Naive B cell (primary cell): ENCODE measurements at regions not wholly inside any gene's neighbourhood (a gene's known extent, or its start where the extent isn't known, plus 50 kb on each side); places are given as distances from the start of the nearest gene placed in this dataset.
"Not testable (repeated sequence)": the region's sequence is repeated elsewhere in the genome, so short reads cannot be mapped to it uniquely, and the experiment has no call there.

Source experiments
- ATAC-seq, 2 donors: fragments of 150-1000 bp; cut with Tn5 transposase; 2 replicates each; pipeline ENCODE4 v1.10.0; 2021; ENCODE audit warnings: low read depth in 2 of 2, mild to moderate bottlenecking in 2 of 2, moderate library complexity in 2 of 2
- DNase-seq: peaks from one replicate; pipeline ENCODE4 v3.0.0; 2022
- H3K27ac Mint-ChIP-seq, 6 donors: one replicate each; pipeline ENCODE4 v1.8.0; 2020 to 2022; ENCODE audit warnings: mild to moderate bottlenecking in 6 of 6, mixed read lengths in 6 of 6, moderate library complexity in 5 of 6, inconsistent platforms in 2 of 6
- H3K27me3 Mint-ChIP-seq, 3 donors: one replicate each; pipeline ENCODE4 v1.8.0; 2021 to 2022; ENCODE audit warnings: mixed read lengths in 3 of 3, mild to moderate bottlenecking in 1 of 3
- H3K36me3 Mint-ChIP-seq, 2 donors: one replicate each; pipeline ENCODE4 v1.8.0; 2020 to 2022; ENCODE audit warnings: mixed read lengths in 2 of 2, inconsistent platforms in 1 of 2, mild to moderate bottlenecking in 1 of 2
- H3K4me1 Mint-ChIP-seq, 3 donors: one replicate each; pipeline ENCODE4 v1.8.0; 2020 to 2022; ENCODE audit warnings: mixed read lengths in 3 of 3, inconsistent platforms in 1 of 3, mild to moderate bottlenecking in 1 of 3, moderate library complexity in 1 of 3
- H3K4me3 Mint-ChIP-seq, 8 donors: one replicate each; pipeline ENCODE4 v1.8.0; 2020 to 2022; ENCODE audit warnings: mild to moderate bottlenecking in 8 of 8, mixed read lengths in 8 of 8, moderate library complexity in 8 of 8, inconsistent platforms in 2 of 8
- H3K9me3 Mint-ChIP-seq, 7 donors: one replicate each; pipeline ENCODE4 v1.8.0; 2020 to 2022; ENCODE audit warnings: mixed read lengths in 7 of 7, mild to moderate bottlenecking in 5 of 7, inconsistent platforms in 2 of 7, moderate library complexity in 1 of 7

GRCh38 chr1:242610209-242610608 is 85.7 kb upstream of the PLD5 start:
- Mint-ChIP-seq H3K27ac (no peak overlapping the region), H3K4me3 (no peak overlapping the region), H3K36me3 (no peaks in the 10 kb centered on the region), H3K4me1 (no peaks in the 10 kb centered on the region), H3K27me3 (peaks cover 20 to 27% (median 23%) of the 10 kb centered on the region in 3 donors), H3K9me3 (peaks cover 0 to 3% (median 0%) of the 10 kb centered on the region in 7 donors)
- no peak for DNase-seq
- ATAC-seq = no peak

GRCh38 chr1:242605521-242605920 is 81.0 kb upstream of the PLD5 start:
- Mint-ChIP-seq H3K4me1 (no peaks in the 10 kb centered on the region), H3K27ac (no peak overlapping the region), H3K9me3 (no peaks in the 10 kb centered on the region), H3K4me3 (no peak overlapping the region), H3K27me3 (peaks cover 17 to 40% (median 33%) of the 10 kb centered on the region in 3 donors), H3K36me3 (no peaks in the 10 kb centered on the region)
- DNase-seq (no peak), ATAC-seq (no peak)

GRCh38 chr1:242602001-242602400 is 77.5 kb upstream of the PLD5 start:
- no peak overlapping the region for H3K4me3 Mint-ChIP-seq
- DNase-seq (no peak), ATAC-seq (no peak)
- no peak overlapping the region for H3K27ac Mint-ChIP-seq
- no peaks in the 10 kb centered on the region for H3K4me1 Mint-ChIP-seq
- peaks cover 0 to 6% of the 10 kb centered on the region in 2 donors for H3K36me3 Mint-ChIP-seq
- peaks cover 17 to 27% (median 27%) of the 10 kb centered on the region in 3 donors for H3K27me3 Mint-ChIP-seq
- peaks cover 5 to 19% (median 8%) of the 10 kb centered on the region in 7 donors for H3K9me3 Mint-ChIP-seq

- not testable (repeated sequence) for DNase-seq, H3K4me3 Mint-ChIP-seq, H3K4me1 Mint-ChIP-seq, H3K36me3 Mint-ChIP-seq, ATAC-seq
- Mint-ChIP-seq H3K27me3 (peaks cover 8 to 16% (median 14%) of the 10 kb centered on the region in 3 donors), H3K27ac (peak overlapping the region in 1 of 6 donors; percentile 2), H3K9me3 (peaks cover 5 to 61% (median 32%) of the 10 kb centered on the region in 7 donors)
Measured at GRCh38 chr1:242593756-242594155, 69.3 kb upstream of the PLD5 start.

GRCh38 chr1:242586360-242586680 is 61.8 kb upstream of the PLD5 start:
- Mint-ChIP-seq H3K4me1 (no peaks in the 10 kb centered on the region), H3K9me3 (peaks cover 0 to 22% (median 11%) of the 10 kb centered on the region in 7 donors), H3K36me3 (no peaks in the 10 kb centered on the region), H3K4me3 (no peak overlapping the region), H3K27me3 (peaks cover 14 to 30% (median 20%) of the 10 kb centered on the region in 3 donors), H3K27ac (no peak overlapping the region)
- no peak for DNase-seq
- no peak for ATAC-seq

GRCh38 chr1:242585616-242586359 is 61.3 kb upstream of the PLD5 start:
- H3K9me3 Mint-ChIP-seq = peaks cover 0 to 17% (median 5%) of the 10 kb centered on the region in 7 donors
- H3K27me3 Mint-ChIP-seq = peaks cover 14 to 26% (median 20%) of the 10 kb centered on the region in 3 donors
- no peak overlapping the region for H3K27ac Mint-ChIP-seq
- H3K4me3 Mint-ChIP-seq = no peak overlapping the region
- no peak for ATAC-seq
- H3K4me1 Mint-ChIP-seq = no peaks in the 10 kb centered on the region
- DNase-seq = no peak
- H3K36me3 Mint-ChIP-seq = no peaks in the 10 kb centered on the region

GRCh38 chr1:242582669-242583068 is 58.2 kb upstream of the PLD5 start:
- Mint-ChIP-seq H3K27me3 (peaks cover 14 to 24% (median 15%) of the 10 kb centered on the region in 3 donors), H3K4me3 (no peak overlapping the region), H3K36me3 (peaks cover 0 to 4% of the 10 kb centered on the region in 2 donors), H3K27ac (no peak overlapping the region), H3K4me1 (no peaks in the 10 kb centered on the region), H3K9me3 (peaks cover 0 to 15% (median 3%) of the 10 kb centered on the region in 7 donors)
- no peak for DNase-seq
- ATAC-seq = no peak

- Mint-ChIP-seq H3K9me3 (peaks cover 0 to 25% (median 4%) of the 10 kb centered on the region in 7 donors), H3K27ac (peak overlapping the region in 1 of 6 donors; percentile 54), H3K4me1 (no peaks in the 10 kb centered on the region), H3K4me3 (no peak overlapping the region), H3K36me3 (peaks cover 0 to 4% of the 10 kb centered on the region in 2 donors), H3K27me3 (peaks cover 5 to 9% (median 6%) of the 10 kb centered on the region in 3 donors)
- no peak for ATAC-seq
- no peak for DNase-seq
Measured at GRCh38 chr1:242579528-242580235, 55.2 kb upstream of the PLD5 start.
